22Rv1 (cell line): ENCODE measurements at regions not wholly inside any gene's neighbourhood (a gene's known extent, or its start where the extent isn't known, plus 50 kb on each side); places are given as distances from the start of the nearest gene placed in this dataset.

Experiments
- ZFX ChIP-seq: fragments of 450-650 bp; IDR thresholded peaks from 2 replicates; pipeline ENCODE4 v1.6.1; 2017; ENCODE audit warnings: antibody characterized with exemption, borderline replicate concordance
- TF ChIP-seq, protein P1 (sequence below): fragments of 450-650 bp; IDR thresholded peaks from 2 replicates; pipeline ENCODE4 v1.5.1; 2017; ENCODE audit warnings: mild to moderate bottlenecking

DNA sequence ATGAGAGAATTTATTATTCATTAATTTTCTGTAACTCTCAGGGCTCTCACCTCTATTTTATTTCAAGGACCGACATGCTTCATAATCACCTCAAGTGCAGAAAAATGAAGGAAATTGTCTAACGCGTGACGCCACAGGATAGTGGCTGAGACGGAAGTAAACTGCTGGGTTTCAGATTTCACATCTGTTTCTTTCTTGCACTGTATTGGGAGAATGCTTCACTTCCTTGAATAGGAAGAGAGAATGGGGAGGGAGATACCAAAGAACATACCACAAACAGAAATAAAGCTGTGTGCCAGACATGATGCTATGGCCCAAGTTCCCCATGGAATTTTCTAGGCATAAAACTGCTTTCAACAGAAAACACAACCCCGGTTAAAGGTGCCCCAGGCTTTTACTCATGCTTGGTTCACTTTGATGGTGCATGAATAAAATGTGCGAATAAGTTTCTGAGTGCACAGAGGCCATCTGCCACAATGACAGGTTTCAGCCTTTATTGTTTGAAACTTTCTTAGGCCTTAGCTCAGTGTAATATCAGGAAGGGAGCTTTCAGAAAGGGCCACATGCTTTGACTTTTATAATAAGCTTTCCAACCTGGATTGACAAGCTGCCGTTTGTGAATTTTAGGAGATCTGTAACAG is 1116.4 kb downstream of the SOCS6 start:
- TF ChIP-seq, protein P1, sequence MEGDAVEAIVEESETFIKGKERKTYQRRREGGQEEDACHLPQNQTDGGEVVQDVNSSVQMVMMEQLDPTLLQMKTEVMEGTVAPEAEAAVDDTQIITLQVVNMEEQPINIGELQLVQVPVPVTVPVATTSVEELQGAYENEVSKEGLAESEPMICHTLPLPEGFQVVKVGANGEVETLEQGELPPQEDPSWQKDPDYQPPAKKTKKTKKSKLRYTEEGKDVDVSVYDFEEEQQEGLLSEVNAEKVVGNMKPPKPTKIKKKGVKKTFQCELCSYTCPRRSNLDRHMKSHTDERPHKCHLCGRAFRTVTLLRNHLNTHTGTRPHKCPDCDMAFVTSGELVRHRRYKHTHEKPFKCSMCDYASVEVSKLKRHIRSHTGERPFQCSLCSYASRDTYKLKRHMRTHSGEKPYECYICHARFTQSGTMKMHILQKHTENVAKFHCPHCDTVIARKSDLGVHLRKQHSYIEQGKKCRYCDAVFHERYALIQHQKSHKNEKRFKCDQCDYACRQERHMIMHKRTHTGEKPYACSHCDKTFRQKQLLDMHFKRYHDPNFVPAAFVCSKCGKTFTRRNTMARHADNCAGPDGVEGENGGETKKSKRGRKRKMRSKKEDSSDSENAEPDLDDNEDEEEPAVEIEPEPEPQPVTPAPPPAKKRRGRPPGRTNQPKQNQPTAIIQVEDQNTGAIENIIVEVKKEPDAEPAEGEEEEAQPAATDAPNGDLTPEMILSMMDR, result no peak
- TF ChIP-seq ZFX, result no peak
